ENCODE measurements at regions not wholly inside any gene's neighbourhood (a gene's known extent, or its start where the extent isn't known, plus 50 kb on each side); places are given as distances from the start of the nearest gene placed in this dataset.

DNA sequence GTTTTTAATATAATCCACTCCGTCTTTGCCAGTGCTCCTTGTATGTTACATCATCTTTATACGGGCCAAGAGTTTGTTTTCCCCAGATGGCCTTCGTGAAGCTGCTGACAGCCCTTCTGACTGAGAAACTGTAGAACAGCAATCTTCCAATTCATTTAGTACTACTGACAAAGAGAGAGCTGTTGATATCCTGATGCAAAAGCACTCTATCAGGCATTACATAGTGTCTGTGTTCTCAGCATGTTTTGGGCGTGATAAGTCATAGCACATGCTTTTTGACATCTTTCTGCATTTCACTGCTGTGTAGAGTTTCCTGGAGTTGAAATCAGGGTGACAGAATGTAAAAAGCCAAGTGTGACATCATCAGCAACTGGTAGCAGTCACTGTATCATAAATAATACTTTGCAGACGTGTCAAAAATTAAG, 746.3 kb upstream of the FAM241A start:
- Mint-ChIP-seq H3K27ac (no peak overlapping the region), H3K4me3 (no peak overlapping the region), H3K9me3 (no peaks in the 10 kb centered on the region), H3K27me3 (ENCODE audit: low read depth) (no peaks in the 10 kb centered on the region), H3K4me1 (peaks cover 16% of the 10 kb centered on the region), H3K36me3 (no peaks in the 10 kb centered on the region)
- no peak for DNase-seq (ENCODE audit: low spot score in 2 of 2, unreplicated experiment in 2 of 2)
- TF ChIP-seq, protein P1, sequence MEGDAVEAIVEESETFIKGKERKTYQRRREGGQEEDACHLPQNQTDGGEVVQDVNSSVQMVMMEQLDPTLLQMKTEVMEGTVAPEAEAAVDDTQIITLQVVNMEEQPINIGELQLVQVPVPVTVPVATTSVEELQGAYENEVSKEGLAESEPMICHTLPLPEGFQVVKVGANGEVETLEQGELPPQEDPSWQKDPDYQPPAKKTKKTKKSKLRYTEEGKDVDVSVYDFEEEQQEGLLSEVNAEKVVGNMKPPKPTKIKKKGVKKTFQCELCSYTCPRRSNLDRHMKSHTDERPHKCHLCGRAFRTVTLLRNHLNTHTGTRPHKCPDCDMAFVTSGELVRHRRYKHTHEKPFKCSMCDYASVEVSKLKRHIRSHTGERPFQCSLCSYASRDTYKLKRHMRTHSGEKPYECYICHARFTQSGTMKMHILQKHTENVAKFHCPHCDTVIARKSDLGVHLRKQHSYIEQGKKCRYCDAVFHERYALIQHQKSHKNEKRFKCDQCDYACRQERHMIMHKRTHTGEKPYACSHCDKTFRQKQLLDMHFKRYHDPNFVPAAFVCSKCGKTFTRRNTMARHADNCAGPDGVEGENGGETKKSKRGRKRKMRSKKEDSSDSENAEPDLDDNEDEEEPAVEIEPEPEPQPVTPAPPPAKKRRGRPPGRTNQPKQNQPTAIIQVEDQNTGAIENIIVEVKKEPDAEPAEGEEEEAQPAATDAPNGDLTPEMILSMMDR (IDR thresholded peaks at IDR 0.05; ENCODE audit: unreplicated experiment), result no peak

DNA sequence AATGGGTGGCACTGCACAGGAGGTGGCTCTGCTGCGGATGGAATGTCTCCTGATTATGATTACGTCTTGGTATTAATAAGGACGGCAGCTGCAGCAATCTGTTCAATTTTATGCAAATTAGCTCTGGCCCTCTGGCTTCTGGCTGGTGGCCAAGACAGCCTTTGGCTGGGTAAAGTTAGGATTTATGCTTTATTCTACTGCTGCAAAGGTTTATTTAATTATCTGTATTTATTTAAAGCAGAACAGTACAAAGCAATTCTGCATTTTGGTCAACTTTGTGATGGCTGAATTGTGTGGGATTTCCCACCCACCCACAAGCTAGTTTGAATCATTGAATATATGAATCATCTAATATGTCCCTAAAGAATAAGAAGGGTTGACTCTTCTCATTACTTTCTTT, 745.6 kb upstream of the FAM241A start:
- TF ChIP-seq, protein P1 (IDR thresholded peaks at IDR 0.05; ENCODE audit: unreplicated experiment), result no peak
- H3K4me3 Mint-ChIP-seq, result no peak overlapping the region
- H3K9me3 Mint-ChIP-seq, result no peaks in the 10 kb centered on the region
- no peaks in the 10 kb centered on the region for H3K27me3 Mint-ChIP-seq (ENCODE audit: low read depth)
- H3K27ac Mint-ChIP-seq, result peak overlapping the region; percentile 30
- peaks cover 16% of the 10 kb centered on the region for H3K4me1 Mint-ChIP-seq
- H3K36me3 Mint-ChIP-seq, result no peaks in the 10 kb centered on the region
- no peak for DNase-seq (ENCODE audit: low spot score in 2 of 2, unreplicated experiment in 2 of 2)

DNA sequence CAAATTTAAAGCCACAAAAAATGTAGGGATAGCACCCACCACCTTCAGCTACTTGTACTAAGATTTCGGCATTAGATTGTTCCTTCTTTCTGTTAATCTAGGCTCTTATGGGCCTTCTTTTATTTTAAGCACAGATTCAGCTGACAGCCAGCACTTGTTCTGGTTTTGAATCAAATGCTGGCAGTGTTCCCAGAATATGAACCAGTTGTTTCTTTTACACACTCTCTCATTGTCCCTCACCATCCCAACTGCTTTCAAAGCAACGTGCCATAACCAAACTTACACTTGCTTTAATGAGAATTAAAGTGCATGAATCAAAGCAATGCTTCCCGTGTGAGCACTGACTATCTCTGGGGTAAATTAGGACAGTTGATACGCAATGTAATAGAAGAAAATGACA, 744.5 kb upstream of the FAM241A start:
- TF ChIP-seq, protein P1 (IDR thresholded peaks at IDR 0.05; ENCODE audit: unreplicated experiment), result no peak
- no peaks in the 10 kb centered on the region for H3K9me3 Mint-ChIP-seq
- peaks cover 19% of the 10 kb centered on the region for H3K4me1 Mint-ChIP-seq
- DNase-seq (ENCODE audit: low spot score in 2 of 2, unreplicated experiment in 2 of 2), result no peak
- H3K27ac Mint-ChIP-seq, result peak overlapping the region; percentile 68
- no peaks in the 10 kb centered on the region for H3K27me3 Mint-ChIP-seq (ENCODE audit: low read depth)
- no peak overlapping the region for H3K4me3 Mint-ChIP-seq
- no peaks in the 10 kb centered on the region for H3K36me3 Mint-ChIP-seq

- TF ChIP-seq, protein P1 (IDR thresholded peaks at IDR 0.05; ENCODE audit: unreplicated experiment), result no peak
- H3K9me3 Mint-ChIP-seq, result peaks cover 8% of the 10 kb centered on the region
- no peak overlapping the region for H3K27ac Mint-ChIP-seq
- DNase-seq (ENCODE audit: low spot score in 2 of 2, unreplicated experiment in 2 of 2), result no peak
- peaks cover 15% of the 10 kb centered on the region for H3K4me1 Mint-ChIP-seq
- no peak overlapping the region for H3K4me3 Mint-ChIP-seq
- H3K36me3 Mint-ChIP-seq, result no peaks in the 10 kb centered on the region
- no peaks in the 10 kb centered on the region for H3K27me3 Mint-ChIP-seq (ENCODE audit: low read depth)
Observed at GRCh38 chr4:111404673-111405072, 740.6 kb upstream of the FAM241A start.

GRCh38 chr4:111405989-111406388, 739.3 kb upstream of the FAM241A start:
- no peak overlapping the region for H3K4me3 Mint-ChIP-seq
- H3K9me3 Mint-ChIP-seq, result peaks cover 15% of the 10 kb centered on the region
- no peak overlapping the region for H3K27ac Mint-ChIP-seq
- no peaks in the 10 kb centered on the region for H3K27me3 Mint-ChIP-seq (ENCODE audit: low read depth)
- H3K4me1 Mint-ChIP-seq, result peaks cover 9% of the 10 kb centered on the region
- TF ChIP-seq, protein P1 (IDR thresholded peaks at IDR 0.05; ENCODE audit: unreplicated experiment), result no peak
- no peak for DNase-seq (ENCODE audit: low spot score in 2 of 2, unreplicated experiment in 2 of 2)
- H3K36me3 Mint-ChIP-seq, result no peaks in the 10 kb centered on the region

DNA sequence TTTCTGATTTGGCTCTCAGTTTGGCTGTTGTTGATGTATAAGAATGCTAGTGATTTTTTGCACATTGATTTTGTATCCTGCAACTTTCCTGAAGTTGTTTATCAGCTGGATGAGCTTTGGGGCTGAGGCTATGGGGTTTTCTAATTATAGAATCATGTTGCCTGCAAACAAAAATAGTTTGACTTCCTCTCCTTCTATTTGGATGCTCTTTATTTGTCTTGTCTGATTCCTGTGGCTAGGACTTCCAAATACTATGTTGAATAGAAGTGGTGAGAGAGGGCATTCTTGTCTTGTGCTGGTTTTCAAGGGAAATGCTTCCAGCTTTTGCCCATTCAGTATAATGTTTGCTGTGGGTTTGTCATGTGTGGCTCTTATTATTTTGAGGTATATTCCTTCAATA, 734.7 kb upstream of the FAM241A start:
- DNase-seq (ENCODE audit: low spot score in 2 of 2, unreplicated experiment in 2 of 2), result no peak
- H3K27ac Mint-ChIP-seq, result no peak overlapping the region
- H3K4me3 Mint-ChIP-seq, result no peak overlapping the region
- no peaks in the 10 kb centered on the region for H3K27me3 Mint-ChIP-seq (ENCODE audit: low read depth)
- H3K9me3 Mint-ChIP-seq, result peaks cover 36% of the 10 kb centered on the region
- peaks cover 2% of the 10 kb centered on the region for H3K4me1 Mint-ChIP-seq
- no peaks in the 10 kb centered on the region for H3K36me3 Mint-ChIP-seq
- TF ChIP-seq, protein P1 (IDR thresholded peaks at IDR 0.05; ENCODE audit: unreplicated experiment), result no peak
